GM21737 (cell line): ENCODE measurements at regions not wholly inside any gene's neighbourhood (a gene's known extent, or its start where the extent isn't known, plus 50 kb on each side); places are given as distances from the start of the nearest gene placed in this dataset.
A peak's percentile ranks its signal among the peaks of the same experiment; 100 is the strongest.
"Not testable (repeated sequence)": the region's sequence is repeated elsewhere in the genome, so short reads cannot be mapped to it uniquely, and the experiment has no call there.

ENCODE experiments used
- ATAC-seq: cut with Tn5 transposase; IDR thresholded peaks from one replicate; pipeline ENCODE4 v1.9.1; 2021; ENCODE audit warnings: mild to moderate bottlenecking, moderate library complexity; ENCODE audit not compliant: unreplicated experiment

GRCh38 chr2:38148501-38148900 is 72.5 kb upstream of the CYP1B1 start:
- no peak for ATAC-seq

- no peak for ATAC-seq
Measured at GRCh38 chr2:38147333-38148121, 71.6 kb upstream of the CYP1B1 start.

GRCh38 chr2:38146907-38147307 is 71.0 kb upstream of the CYP1B1 start:
- peak; percentile 77 for ATAC-seq

DNA sequence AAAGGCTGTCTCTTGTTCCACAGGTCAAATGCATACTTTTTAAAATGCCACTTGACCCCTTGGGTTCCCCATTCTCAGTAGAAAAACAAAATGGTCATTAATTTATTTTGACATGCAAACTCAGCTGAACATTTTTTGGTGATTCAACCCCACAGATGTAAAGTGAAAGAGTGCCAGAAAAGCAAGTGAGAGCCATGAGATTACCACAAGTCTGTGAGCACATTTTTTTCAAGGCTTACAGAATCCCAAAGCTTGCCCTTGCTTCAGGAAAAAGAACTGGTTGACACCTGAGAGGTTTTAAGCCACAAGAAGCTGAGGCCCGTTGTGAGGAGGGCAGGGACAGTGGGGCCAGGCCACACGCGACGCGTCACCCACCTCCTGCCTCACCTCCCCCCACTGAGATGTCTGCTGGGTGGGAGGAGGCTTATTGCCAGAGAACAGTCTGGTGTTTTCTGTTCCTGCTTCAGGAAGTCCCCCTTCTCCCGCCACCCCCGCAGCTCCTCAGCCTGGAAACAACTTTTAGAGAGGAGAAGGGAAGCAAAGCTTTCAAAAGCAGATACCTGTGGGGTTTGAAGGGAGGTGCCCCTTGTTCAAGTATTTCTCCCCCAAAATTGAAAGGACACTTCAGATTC is 70.4 kb upstream of the CYP1B1 start:
- peak; percentile 65 for ATAC-seq

GRCh38 chr2:38145236-38145635 is 69.3 kb upstream of the CYP1B1 start:
- ATAC-seq = no peak

- ATAC-seq = no peak
Measured at GRCh38 chr2:38142627-38143026, 66.7 kb upstream of the CYP1B1 start.

GRCh38 chr2:38141501-38141900 is 65.5 kb upstream of the CYP1B1 start:
- no peak for ATAC-seq

DNA sequence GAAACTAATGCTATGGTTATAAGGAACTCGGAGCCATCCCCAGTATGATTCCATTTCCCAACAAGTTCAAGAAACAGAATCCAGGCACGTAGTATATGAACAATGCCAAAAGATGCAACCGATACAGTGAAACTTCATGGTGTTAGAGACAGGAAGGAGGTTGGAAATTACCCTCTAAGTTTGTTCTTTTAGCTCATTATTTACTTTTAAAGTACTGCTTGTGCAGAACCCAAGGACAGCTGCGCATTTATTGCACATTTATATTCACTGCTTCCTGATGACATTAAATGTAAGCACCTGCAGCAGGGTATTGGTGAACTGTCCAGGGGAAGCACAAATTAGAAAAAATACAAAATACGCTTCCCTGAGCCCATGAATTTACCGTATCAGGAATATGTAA is 63.0 kb upstream of the CYP1B1 start:
- ATAC-seq = no peak

GRCh38 chr2:38138419-38138818 is 62.5 kb upstream of the CYP1B1 start:
- ATAC-seq = no peak

- not testable (repeated sequence) for ATAC-seq
Measured at GRCh38 chr2:38137958-38138357, 62.0 kb upstream of the CYP1B1 start.

DNA sequence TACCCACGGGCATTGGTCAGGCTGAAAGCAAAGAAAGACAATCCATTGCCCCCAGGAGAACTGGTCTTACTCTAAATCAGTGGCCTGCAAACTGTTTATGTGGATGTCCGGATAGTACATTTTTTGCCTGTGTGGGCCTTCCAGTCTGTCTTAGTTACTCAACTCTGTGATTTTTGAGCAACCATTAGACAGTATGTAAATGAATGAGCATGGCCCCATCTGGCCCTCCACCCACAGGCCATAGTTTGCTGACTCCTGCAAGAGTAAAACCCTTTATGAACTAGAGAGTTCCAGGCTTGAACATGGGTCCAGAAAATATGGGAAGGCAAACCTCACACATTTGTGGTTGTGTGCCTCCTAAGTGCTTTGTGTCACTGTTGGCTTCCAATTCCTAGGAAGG is 55.7 kb upstream of the CYP1B1 start:
- no peak for ATAC-seq

- ATAC-seq = no peak
Measured at GRCh38 chr2:38130876-38131275, 54.9 kb upstream of the CYP1B1 start.

- ATAC-seq = no peak
Measured at GRCh38 chr2:38129987-38130386, 54.0 kb upstream of the CYP1B1 start.

- ATAC-seq = no peak
Measured at GRCh38 chr2:38129481-38129880, 53.5 kb upstream of the CYP1B1 start.

GRCh38 chr2:38128653-38129052 is 52.7 kb upstream of the CYP1B1 start:
- ATAC-seq = no peak

DNA sequence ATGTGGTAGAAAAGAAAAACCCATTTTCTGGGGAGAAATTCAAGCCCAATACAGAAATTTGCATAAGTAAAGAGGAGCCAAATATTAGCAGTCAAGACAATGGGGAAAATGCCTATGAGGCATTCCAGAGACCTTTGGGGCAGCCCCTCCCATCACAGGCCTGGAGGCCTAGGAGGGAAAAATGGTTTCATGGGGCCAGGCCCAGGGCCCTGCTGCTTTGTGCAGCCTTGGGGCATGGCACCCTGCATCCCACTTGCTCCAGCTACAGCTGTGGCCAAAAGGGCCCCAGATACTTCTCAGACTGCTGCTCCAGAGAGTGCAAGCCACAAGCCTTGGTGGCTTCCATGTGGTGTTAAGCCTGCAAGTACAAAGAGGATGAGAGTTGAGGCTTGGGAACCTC is 51.3 kb upstream of the CYP1B1 start:
- no peak for ATAC-seq

- no peak for ATAC-seq
Measured at GRCh38 chr2:38125842-38126241, 49.9 kb upstream of the CYP1B1 start.
